OCI-LY7 (cell line): ENCODE measurements at regions not wholly inside any gene's neighbourhood (a gene's known extent, or its start where the extent isn't known, plus 50 kb on each side); places are given as distances from the start of the nearest gene placed in this dataset.

Experiments used
- BruUV-seq: library from RNA; stranded (reverse); fragments of 400-500 nt; replicated peaks from 2 replicates; lab custom pipeline; 2021; lab: Mats Ljungman, UMichigan
- CTCF ChIA-PET: fragments of 300-600 bp; sonication (Branson Sonifier 250); formaldehyde crosslinking; loops from one replicate; lab custom pipeline; 2022; ENCODE audit warnings: antibody characterized with exemption; ENCODE audit not compliant: unreplicated experiment; lab: Charles Lee
- POLR2A ChIA-PET: fragments of 300-600 bp; sonication (Branson Sonifier 250); formaldehyde crosslinking; loops from one replicate; lab custom pipeline; 2022; ENCODE audit warnings: antibody characterized with exemption; lab: Charles Lee
- DNase-seq: peaks from one replicate; pipeline ENCODE4 v3.0.0-alpha.2; 2015; ENCODE audit warnings: low spot score
- H2AFZ ChIP-seq: fragments of 200-600 bp; sonication (generic), shearing (Covaris generic); 2 replicates; pipeline ENCODE4 v1.6.1; 2014; ENCODE audit warnings: mild to moderate bottlenecking, antibody characterized with exemption, low read length, moderate library complexity
- H3K27ac ChIP-seq: fragments of 200-600 bp; sonication (generic); 2 replicates; pipeline ENCODE4 v1.5.1; 2014; ENCODE audit warnings: mixed run types, low read depth, mild to moderate bottlenecking, moderate library complexity, low read length, inconsistent platforms; ENCODE audit not compliant: poor library complexity, severe bottlenecking
- H3K36me3 ChIP-seq: fragments of 200-600 bp; sonication (generic); 2 replicates; pipeline ENCODE4 v1.6.1; 2014; ENCODE audit warnings: mild to moderate bottlenecking, antibody characterized with exemption, low read length, moderate library complexity, mixed read lengths; ENCODE audit not compliant: insufficient read depth
- H3K4me1 ChIP-seq: fragments of 200-600 bp; sonication (generic); 2 replicates; pipeline ENCODE4 v1.5.1; 2014; ENCODE audit warnings: mild to moderate bottlenecking, low read length; ENCODE audit not compliant: insufficient read depth, poor library complexity, severe bottlenecking
- H3K4me2 ChIP-seq: fragments of 200-600 bp; sonication (generic); 2 replicates; pipeline ENCODE4 v1.6.1; 2014; ENCODE audit warnings: mild to moderate bottlenecking, low read length
- H3K4me3 ChIP-seq: fragments of 200-600 bp; sonication (generic); 2 replicates; pipeline ENCODE4 v1.5.1; 2014; ENCODE audit warnings: mild to moderate bottlenecking, low read depth, low read length; ENCODE audit not compliant: poor library complexity, severe bottlenecking
- H3K79me2 ChIP-seq: fragments of 200-600 bp; sonication (generic); 2 replicates; pipeline ENCODE4 v1.6.1; 2016; ENCODE audit warnings: low read depth, mild to moderate bottlenecking, low read length, moderate library complexity, mixed read lengths; ENCODE audit not compliant: insufficient read depth
- H3K9me2 ChIP-seq: fragments of 200-600 bp; sonication (generic); 2 replicates; pipeline ENCODE4 v1.6.1; 2016; ENCODE audit warnings: mild to moderate bottlenecking, low read length, mixed read lengths; ENCODE audit not compliant: insufficient read depth
- H3K9me3 ChIP-seq: fragments of 200-600 bp; sonication (generic); 2 replicates; pipeline ENCODE4 v1.6.1; 2014; ENCODE audit warnings: mild to moderate bottlenecking, mixed run types, low read length, mixed read lengths
- H4K20me1 ChIP-seq: fragments of 200-600 bp; sonication (generic); 2 replicates; pipeline ENCODE4 v1.6.1; 2014; ENCODE audit warnings: mild to moderate bottlenecking, antibody characterized with exemption, low read length, moderate library complexity, mixed read lengths; ENCODE audit not compliant: insufficient read depth
- EZH2phosphoT487 ChIP-seq: fragments of 200-600 bp; sonication (generic); IDR thresholded peaks from 2 replicates; pipeline ENCODE4 v1.6.1; 2018; ENCODE audit warnings: low read depth, borderline replicate concordance, mild to moderate bottlenecking, mixed run types, antibody characterized with exemption, low read length, moderate library complexity, mixed read lengths
- intact Hi-C: fragments of 100-400 bp; cut with micrococcal nuclease; formaldehyde crosslinking; loops from one replicate; pipeline ENCODE4 v1.10.0; 2022; ENCODE audit not compliant: unreplicated experiment
- TF ChIP-seq, protein P1 (sequence below): fragments of 200-600 bp; sonication (generic); conservative IDR thresholded peaks from 2 replicates; pipeline ENCODE4 v1.5.1; 2014; ENCODE audit warnings: mild to moderate bottlenecking, antibody characterized with exemption, low read length, moderate library complexity, mixed read lengths

DNA sequence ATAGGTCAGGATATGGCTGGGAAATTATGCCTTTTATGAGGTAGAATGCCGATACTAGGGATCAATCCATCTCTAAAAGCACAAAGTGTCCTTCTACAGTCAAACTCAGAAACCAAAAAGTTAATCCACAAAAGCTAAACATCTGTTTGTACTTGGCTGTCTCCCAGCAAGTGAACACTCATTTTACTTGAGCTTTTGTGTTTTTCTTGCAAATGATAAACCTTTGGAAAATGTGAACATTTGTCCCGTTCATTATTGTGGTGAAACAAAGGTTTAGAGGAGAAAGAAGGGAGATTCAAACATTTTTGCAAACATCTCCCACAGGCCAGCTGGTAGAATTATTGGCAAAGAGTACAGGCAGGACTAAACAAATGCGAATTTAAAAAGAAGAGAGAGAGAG is 300.6 kb upstream of the SPANXN1 start:
- ChIA-PET POLR2A (interaction anchor here (0.7 kb wide), 1 partner anchor 297 kb away, joined by 3 read pairs; no protein-coding TSS in a partner anchor), CTCF (no interaction called here)
- Histone ChIP-seq H2AFZ (no peak overlapping the region), H3K27ac (no peak overlapping the region), H3K4me1 (no peaks in the 10 kb centered on the region), H3K4me3 (no peak overlapping the region), H3K79me2 (no peaks in the 10 kb centered on the region), H3K36me3 (no peaks in the 10 kb centered on the region), H3K4me2 (no peak overlapping the region), H3K9me3 (no peaks in the 10 kb centered on the region), H3K9me2 (no peaks in the 10 kb centered on the region), H4K20me1 (no peaks in the 10 kb centered on the region)
- intact Hi-C loops = no loop called here
- DNase-seq = no peak
- TF ChIP-seq, protein P1, sequence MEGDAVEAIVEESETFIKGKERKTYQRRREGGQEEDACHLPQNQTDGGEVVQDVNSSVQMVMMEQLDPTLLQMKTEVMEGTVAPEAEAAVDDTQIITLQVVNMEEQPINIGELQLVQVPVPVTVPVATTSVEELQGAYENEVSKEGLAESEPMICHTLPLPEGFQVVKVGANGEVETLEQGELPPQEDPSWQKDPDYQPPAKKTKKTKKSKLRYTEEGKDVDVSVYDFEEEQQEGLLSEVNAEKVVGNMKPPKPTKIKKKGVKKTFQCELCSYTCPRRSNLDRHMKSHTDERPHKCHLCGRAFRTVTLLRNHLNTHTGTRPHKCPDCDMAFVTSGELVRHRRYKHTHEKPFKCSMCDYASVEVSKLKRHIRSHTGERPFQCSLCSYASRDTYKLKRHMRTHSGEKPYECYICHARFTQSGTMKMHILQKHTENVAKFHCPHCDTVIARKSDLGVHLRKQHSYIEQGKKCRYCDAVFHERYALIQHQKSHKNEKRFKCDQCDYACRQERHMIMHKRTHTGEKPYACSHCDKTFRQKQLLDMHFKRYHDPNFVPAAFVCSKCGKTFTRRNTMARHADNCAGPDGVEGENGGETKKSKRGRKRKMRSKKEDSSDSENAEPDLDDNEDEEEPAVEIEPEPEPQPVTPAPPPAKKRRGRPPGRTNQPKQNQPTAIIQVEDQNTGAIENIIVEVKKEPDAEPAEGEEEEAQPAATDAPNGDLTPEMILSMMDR = no peak
- no peak for TF ChIP-seq EZH2phosphoT487
- BruUV-seq = no TSS peak
